Upper lobe of right lung (tissue), 1 donor: ENCODE measurements at regions not wholly inside any gene's neighbourhood (a gene's known extent, or its start where the extent isn't known, plus 50 kb on each side); places are given as distances from the start of the nearest gene placed in this dataset.
A peak's percentile ranks its signal among the peaks of the same experiment; 100 is the strongest.

Experiments used
- ATAC-seq: fragments of 200-7000 bp; cut with Tn5 transposase; one replicate; pipeline ENCODE4 v1.9.1; 2020; ENCODE audit warnings: mild to moderate bottlenecking, moderate library complexity
- DNase-seq: peaks from one replicate; pipeline ENCODE4 v3.0.0-alpha.2; 2020
- H3K27ac ChIP-seq: fragments of 200-600 bp; one replicate; pipeline ENCODE4 v1.8.0; 2022
- H3K27me3 ChIP-seq: fragments of 200-600 bp; one replicate; pipeline ENCODE4 v1.8.0; 2022; ENCODE audit warnings: mild to moderate bottlenecking
- H3K36me3 ChIP-seq: fragments of 200-600 bp; one replicate; pipeline ENCODE4 v1.8.0; 2022
- H3K4me1 ChIP-seq: fragments of 200-600 bp; one replicate; pipeline ENCODE4 v1.8.0; 2022
- H3K4me3 ChIP-seq: fragments of 200-600 bp; one replicate; pipeline ENCODE4 v1.8.0; 2022; ENCODE audit warnings: mild to moderate bottlenecking
- H3K9me3 ChIP-seq: fragments of 200-600 bp; one replicate; pipeline ENCODE4 v1.8.0; 2022
- intact Hi-C: fragments of 100-400 bp; cut with DNase I; formaldehyde crosslinking; loops from one replicate; pipeline ENCODE4 v1.11.0; 2022
- TF ChIP-seq, protein P1 (sequence below): fragments of 200-600 bp; IDR thresholded peaks from one replicate; pipeline ENCODE4 v1.8.0; 2022; ENCODE audit warnings: antibody characterized with exemption
- donor health status: DM: no; HTN: yes; CAD: no; lungs with severe emphysema.

DNA sequence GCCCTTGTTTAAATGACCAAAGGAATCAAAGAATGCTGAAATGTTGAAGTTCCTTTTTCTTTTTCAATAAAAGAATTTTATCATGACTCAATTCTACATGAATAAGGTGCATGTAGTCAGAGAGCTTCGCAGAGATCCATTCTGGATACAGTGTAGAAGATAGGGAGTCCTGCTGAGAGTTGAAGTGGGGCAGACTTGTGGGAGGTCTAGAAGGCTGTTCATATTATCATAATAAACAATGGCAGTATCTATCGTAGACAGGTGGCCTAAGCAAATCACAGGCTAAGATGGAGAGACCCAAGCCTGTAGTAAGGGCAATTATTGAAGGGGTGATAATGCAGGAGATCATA is 1322.0 kb upstream of the CELF4 start:
- DNase-seq, result no peak
- intact Hi-C loops, result no loop called here
- H3K4me1 ChIP-seq, result no peaks in the 10 kb centered on the region
- no peaks in the 10 kb centered on the region for H3K9me3 ChIP-seq
- ATAC-seq, result no peak
- H3K36me3 ChIP-seq, result no peaks in the 10 kb centered on the region
- no peak overlapping the region for H3K4me3 ChIP-seq
- no peaks in the 10 kb centered on the region for H3K27me3 ChIP-seq
- TF ChIP-seq, protein P1, sequence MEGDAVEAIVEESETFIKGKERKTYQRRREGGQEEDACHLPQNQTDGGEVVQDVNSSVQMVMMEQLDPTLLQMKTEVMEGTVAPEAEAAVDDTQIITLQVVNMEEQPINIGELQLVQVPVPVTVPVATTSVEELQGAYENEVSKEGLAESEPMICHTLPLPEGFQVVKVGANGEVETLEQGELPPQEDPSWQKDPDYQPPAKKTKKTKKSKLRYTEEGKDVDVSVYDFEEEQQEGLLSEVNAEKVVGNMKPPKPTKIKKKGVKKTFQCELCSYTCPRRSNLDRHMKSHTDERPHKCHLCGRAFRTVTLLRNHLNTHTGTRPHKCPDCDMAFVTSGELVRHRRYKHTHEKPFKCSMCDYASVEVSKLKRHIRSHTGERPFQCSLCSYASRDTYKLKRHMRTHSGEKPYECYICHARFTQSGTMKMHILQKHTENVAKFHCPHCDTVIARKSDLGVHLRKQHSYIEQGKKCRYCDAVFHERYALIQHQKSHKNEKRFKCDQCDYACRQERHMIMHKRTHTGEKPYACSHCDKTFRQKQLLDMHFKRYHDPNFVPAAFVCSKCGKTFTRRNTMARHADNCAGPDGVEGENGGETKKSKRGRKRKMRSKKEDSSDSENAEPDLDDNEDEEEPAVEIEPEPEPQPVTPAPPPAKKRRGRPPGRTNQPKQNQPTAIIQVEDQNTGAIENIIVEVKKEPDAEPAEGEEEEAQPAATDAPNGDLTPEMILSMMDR, result no peak
- H3K27ac ChIP-seq, result no peak overlapping the region

DNA sequence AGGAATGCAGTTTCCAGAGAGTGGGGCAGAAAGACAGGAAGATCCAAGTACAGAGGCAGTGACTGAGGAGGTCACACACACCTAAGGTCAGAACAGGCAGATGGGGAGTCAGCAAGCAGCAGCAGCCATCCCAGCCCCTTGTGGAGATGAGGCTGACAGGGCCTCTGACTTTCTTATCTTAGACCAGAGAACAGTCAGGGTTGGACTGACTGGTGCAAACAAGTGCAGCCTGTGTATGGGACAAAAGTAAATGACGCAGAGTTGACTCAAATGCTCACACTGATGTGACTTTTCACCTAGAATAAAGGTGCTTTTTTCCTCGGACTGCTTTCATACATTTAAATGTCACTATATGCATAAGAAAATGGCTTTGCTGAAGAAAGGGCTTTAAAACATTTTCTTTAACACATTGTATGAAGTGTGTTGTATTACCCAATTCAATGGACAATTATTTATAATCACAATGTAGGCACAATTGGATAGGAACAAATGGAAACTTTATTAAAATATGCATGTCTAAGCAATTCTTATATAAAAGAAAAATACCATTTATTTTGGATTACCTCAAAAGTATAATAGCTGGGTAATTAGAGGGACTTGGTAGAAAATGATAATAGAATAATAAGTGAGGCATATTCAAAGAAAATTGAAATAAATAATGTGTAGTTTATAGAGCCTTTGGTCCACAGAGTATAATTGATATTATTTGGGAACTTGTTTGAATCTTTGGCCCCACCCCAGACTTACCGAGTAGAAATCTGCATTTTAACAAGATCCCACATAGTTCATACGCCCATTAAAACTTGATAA is 1321.5 kb upstream of the CELF4 start:
- intact Hi-C loops, result no loop called here
- no peaks in the 10 kb centered on the region for H3K27me3 ChIP-seq
- ATAC-seq, result peak; percentile 16

DNA sequence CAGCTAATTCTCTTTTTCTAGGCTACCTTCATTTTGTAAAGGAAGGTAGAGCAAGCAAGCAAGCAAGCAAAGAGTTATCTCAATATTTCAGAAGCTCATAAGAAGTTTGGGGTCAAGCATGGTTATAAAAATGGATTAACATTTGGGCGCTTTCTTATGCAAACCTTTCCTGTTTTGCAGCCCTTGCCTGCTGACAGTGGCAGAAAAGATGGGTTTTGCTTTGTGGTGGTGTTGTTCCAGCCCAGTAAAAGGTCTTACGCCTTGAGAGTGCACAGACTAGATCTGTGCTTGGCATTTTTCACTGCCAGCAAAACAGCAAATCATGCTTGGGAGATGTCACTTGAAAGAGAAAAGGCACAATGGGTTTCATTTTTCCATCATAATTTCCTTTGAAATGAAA is 1320.6 kb upstream of the CELF4 start:
- intact Hi-C loops, result no loop called here
- H3K4me3 ChIP-seq, result no peak overlapping the region
- H3K27ac ChIP-seq, result no peak overlapping the region
- no peaks in the 10 kb centered on the region for H3K4me1 ChIP-seq
- H3K9me3 ChIP-seq, result no peaks in the 10 kb centered on the region
- ATAC-seq, result no peak
- TF ChIP-seq, protein P1, result no peak
- H3K27me3 ChIP-seq, result no peaks in the 10 kb centered on the region
- no peak for DNase-seq
- no peaks in the 10 kb centered on the region for H3K36me3 ChIP-seq

More for the DNA sequence above, 1321.5 kb upstream of the CELF4 start:
- DNase-seq, result no peak
- TF ChIP-seq, protein P1, result no peak
- Histone ChIP-seq H3K27ac (no peak overlapping the region), H3K9me3 (no peaks in the 10 kb centered on the region), H3K36me3 (no peaks in the 10 kb centered on the region), H3K4me3 (no peak overlapping the region), H3K4me1 (no peaks in the 10 kb centered on the region)

DNA sequence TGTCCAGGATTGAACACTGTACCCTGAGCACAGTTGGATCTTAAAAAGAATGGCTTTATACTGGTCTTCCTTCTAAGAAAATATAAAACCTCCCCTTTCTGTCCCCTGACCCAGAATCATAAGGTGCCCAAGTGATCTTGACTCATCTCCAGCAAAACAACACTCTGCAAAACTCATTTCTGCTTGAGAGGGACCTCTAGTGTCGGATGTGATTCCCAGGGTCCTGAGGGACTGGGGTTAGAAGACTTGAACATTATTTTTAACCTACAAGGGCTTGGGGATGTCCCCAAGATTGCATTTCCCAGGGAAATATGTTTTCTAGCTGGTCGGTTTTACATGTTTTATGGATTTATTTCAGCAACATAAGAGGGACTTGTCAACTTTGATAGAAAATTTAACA is 1318.5 kb upstream of the CELF4 start:
- Histone ChIP-seq H3K9me3 (no peaks in the 10 kb centered on the region), H3K4me3 (no peak overlapping the region), H3K27ac (no peak overlapping the region), H3K4me1 (no peaks in the 10 kb centered on the region), H3K36me3 (no peaks in the 10 kb centered on the region), H3K27me3 (no peaks in the 10 kb centered on the region)
- TF ChIP-seq, protein P1, result no peak
- ATAC-seq (no peak), DNase-seq (no peak)
- intact Hi-C loops, result no loop called here

DNA sequence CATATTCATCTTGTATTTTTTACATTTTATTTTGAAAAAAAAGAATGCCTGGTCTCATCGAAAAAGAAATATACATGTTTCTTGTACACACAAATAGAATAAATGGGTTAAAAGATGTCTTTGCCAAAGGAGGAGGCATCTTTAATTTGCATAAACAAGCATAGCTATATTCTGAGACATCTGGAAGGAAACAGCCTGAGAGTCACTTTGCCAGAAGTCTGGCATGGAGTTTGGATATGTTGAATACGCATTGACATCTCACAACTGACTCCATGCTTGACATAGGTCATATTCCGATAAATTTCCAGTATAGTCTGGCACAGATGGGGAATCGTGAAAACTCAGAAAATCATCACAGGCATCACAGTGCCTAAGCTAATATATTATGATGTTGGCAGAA is 1317.5 kb upstream of the CELF4 start:
- intact Hi-C loops, result no loop called here
- Histone ChIP-seq H3K4me3 (no peak overlapping the region), H3K36me3 (no peaks in the 10 kb centered on the region), H3K4me1 (no peaks in the 10 kb centered on the region), H3K27me3 (no peaks in the 10 kb centered on the region), H3K27ac (no peak overlapping the region), H3K9me3 (no peaks in the 10 kb centered on the region)
- ATAC-seq (no peak), DNase-seq (no peak)
- TF ChIP-seq, protein P1, result no peak

DNA sequence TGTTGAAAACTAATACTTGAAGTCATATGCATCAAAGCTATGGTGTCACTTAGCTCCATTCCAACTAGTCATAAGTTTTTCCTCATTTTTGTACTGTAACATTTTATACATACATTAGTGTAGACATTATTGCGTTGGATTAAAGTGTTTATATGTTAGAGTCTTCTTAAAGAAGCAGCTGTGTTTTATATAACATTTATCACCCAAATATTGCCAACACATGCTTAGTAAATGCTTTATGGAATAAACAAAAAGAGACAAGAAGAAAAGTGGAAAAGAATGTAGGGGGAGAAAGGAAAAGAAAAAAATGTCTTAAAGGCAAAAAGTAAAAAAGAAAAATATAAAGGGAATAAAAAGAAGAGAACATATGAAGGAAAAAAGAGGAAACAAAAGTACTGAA is 1314.3 kb upstream of the CELF4 start:
- Histone ChIP-seq H3K27ac (no peak overlapping the region), H3K4me3 (no peak overlapping the region), H3K4me1 (no peaks in the 10 kb centered on the region), H3K27me3 (no peaks in the 10 kb centered on the region), H3K9me3 (no peaks in the 10 kb centered on the region), H3K36me3 (no peaks in the 10 kb centered on the region)
- TF ChIP-seq, protein P1, result no peak
- no peak for DNase-seq
- intact Hi-C loops, result no loop called here
- ATAC-seq, result no peak
